ENCODE measurements at regions not wholly inside any gene's neighbourhood (a gene's known extent, or its start where the extent isn't known, plus 50 kb on each side); places are given as distances from the start of the nearest gene placed in this dataset.

GRCh38 chr2:209191139-209191538 lies 232.7 kb upstream of the MAP2 start:
- TF ChIP-seq CTCF (conservative IDR thresholded peaks at IDR 0.05; ENCODE audit: low read length) (no peak), EZH2phosphoT487 (IDR thresholded peaks at IDR 0.05; ENCODE audit: borderline replicate concordance, low read depth, low read length) (no peak)
